NAMALWA (cell line): ENCODE measurements at regions not wholly inside any gene's neighbourhood (a gene's known extent, or its start where the extent isn't known, plus 50 kb on each side); places are given as distances from the start of the nearest gene placed in this dataset.
"Not testable (repeated sequence)": the region's sequence is repeated elsewhere in the genome, so short reads cannot be mapped to it uniquely, and the experiment has no call there.

Experiments
- DNase-seq: peaks from one replicate; pipeline ENCODE4 v3.0.0-alpha.2; 2015; ENCODE audit warnings: low spot score

DNA sequence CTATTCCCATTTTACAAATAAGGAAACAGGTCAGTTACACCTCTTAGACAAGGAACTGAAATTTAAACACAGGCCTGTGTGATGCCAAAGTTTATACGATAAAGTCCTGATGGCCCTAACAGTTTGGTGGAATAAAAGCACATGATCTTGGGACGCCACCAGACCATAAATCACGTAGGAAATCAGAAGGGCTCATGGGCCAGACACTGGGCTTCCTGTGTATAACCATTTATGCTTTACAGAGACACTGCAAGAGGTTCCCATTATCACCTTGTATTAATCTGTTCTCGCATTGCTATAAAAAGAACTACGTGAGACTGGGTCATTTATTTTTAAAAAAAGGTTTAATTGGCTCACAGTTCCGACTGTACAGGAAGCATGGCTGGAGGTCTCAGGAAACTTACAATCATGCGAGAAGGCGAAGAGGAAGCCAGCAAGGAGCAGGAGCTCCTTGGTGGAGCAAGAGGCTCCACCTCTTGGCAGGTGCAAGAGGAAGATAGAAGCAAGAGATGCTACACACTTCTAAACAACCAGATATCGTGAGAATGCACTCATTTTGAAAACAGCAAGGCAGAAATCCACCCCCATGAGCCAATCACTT, 124.0 kb upstream of the MON1B start:
- DNase-seq = no peak

DNA sequence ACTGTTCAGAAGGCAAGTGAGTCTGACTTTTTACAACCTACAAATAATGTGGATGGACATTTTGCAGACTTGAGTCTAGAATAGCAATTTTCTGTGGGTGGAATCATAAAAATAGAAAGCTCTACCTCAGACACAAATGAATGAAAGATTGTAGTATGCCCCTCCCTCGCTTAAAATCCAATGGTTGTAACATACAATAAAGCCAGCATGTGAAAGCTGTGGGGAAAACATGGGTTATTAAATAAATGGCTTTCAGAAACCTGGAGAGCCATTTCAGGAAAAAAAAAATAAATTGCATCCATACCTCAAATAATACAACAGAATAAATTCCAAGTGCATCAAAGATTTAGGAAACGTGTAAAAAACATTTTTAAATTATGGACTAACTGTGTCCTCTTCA, 123.1 kb upstream of the MON1B start:
- DNase-seq = no peak

DNA sequence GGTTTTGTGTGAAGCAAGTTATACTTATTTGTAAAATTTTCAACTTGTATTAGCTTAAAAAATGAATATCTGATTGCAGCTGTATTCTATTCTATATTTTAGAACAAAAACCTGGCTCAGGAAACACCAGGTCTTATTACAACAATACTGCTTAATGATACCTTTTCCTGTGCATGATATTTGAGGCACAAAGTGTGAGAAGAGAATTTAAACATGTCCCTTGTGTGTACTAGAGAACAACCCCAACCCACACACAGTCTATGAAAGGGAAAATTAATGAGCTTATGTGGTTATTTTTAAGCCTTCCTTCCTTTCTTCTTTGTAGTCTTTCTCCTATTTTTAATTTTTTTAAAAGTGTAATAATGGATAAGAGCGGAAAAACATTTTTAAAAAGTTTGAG, 122.6 kb upstream of the MON1B start:
- no peak for DNase-seq

DNA sequence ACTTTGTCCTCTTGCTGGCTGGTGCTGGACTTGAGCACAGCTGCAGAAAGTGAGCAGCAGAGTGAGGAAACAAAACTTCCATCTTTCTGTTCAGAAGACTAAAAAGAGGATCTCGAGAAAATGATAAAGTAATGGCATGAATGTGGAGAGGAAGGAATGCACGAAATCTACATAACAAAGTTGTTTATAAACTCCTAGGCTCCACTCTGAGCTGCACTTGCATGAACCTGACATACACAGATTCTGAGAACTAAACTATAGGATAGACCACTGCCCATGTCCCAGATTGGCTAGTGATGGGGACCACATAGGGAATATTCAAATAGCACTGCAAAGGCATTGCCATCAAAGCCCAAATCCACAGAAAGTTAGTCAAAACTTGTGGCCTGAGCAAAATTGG, 121.1 kb upstream of the MON1B start:
- no peak for DNase-seq

GRCh38 chr16:77070683-77071082, 120.3 kb upstream of the MON1B start:
- no peak for DNase-seq

DNA sequence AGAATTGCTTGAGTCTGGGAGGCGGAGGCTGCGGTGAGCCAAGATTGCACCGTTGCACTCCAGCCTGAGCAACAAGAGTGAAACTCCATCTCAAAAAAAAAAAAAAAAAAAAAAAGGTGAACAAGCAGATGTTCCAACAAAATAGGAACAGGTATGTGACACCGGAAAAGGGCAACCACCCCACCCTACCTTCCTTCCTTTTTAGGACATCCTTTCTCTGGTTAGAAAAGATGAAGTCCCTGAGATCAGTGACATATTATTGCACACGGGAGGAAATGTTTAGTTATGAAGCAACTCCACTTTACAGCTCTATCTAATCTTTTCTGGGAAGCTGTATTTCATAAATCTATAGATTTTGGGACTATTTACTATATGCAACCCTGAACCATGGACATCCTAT, 114.2 kb upstream of the MON1B start:
- no peak for DNase-seq

GRCh38 chr16:77077256-77077922, 113.6 kb upstream of the MON1B start:
- DNase-seq = no peak

- DNase-seq = no peak
These were observed 105.0 kb upstream of the MON1B start for GRCh38 chr16:77085981-77086380.

DNA sequence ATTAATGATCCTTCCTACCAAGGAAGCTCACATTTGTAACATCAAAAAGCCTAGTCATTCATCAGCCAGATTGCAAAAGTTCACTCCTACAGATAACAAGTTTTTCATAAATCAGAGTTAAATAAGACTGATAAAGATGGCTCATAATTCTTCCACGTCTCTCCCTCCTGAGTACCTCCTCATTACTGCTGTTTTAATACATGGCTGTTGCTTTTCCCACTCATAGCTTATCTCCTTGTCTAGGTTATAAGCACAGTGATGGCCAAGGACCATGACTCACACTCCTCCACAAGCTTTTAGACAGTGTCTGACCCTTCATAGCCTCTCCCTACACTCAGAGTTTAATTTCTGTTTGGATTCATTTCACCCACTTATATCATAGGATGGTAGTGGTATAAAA, 100.9 kb upstream of the MON1B start:
- no peak for DNase-seq

DNA sequence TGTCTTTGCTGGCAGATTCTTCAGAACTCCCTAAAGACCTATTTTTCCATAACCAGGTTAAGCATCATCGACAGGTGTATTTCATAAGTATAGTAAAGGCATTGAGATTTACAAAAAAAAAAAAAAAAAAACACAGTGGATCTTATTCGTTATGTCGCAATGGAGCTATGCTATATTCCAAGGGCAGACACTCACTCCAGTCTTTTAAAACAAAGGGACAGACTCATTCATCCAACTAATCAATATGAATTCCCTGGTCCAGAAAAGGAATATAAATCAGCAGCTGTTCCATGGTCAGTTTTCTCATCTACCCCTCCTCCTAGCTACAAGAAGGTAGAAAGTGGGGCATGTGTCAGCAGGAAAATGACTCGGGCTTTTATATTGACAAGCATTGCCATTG, 97.7 kb upstream of the MON1B start:
- no peak for DNase-seq

- no peak for DNase-seq
These were observed 97.0 kb upstream of the MON1B start for GRCh38 chr16:77093999-77094398.

DNA sequence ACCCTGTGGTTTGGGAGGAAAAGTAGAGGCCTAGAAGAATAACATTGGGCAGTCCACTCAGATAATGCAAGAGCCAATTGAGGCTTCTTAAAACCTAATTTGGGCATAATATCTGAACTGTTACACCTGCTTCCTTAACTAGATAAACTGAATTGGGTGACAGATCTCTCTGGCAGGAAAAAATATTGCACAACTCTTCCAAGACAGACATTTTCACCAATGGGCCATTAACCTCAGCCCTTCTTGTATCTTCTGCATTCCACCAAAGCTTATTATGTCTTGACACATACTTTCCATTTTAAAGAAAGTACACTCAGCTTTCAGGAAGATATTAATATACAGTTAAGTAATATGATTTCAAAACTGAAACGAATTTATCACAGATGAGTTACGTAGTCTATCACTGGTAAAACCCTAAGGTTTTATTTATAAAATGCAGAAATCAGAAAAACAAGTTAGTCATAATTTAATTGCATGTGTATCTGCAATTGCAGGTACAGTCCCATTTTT, 79.9 kb upstream of the MON1B start:
- DNase-seq = no peak

- no peak for DNase-seq
These were observed 78.2 kb upstream of the MON1B start for GRCh38 chr16:77112746-77113145.

GRCh38 chr16:77113835-77114234, 77.2 kb upstream of the MON1B start:
- DNase-seq = no peak

GRCh38 chr16:77114361-77114760, 76.6 kb upstream of the MON1B start:
- DNase-seq = not testable (repeated sequence)

DNA sequence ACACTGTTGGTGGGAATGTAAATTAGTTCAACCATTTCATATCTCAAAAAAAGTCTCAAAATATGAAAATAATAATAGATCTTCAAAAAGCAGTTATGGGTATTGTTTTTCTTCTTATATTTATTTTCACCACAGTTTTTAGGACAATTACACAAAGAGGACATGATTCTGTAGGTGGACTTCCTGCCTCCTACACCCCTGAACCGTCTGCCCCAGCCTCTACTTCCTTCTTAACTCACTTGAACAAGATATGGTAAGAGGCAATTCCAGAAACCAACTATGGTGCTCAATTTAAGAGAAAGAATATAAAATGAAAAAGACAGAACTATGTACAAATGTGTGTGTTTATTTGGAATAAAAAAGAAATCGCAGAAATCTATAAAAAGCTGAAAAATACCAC, 74.1 kb upstream of the MON1B start:
- DNase-seq = no peak

DNA sequence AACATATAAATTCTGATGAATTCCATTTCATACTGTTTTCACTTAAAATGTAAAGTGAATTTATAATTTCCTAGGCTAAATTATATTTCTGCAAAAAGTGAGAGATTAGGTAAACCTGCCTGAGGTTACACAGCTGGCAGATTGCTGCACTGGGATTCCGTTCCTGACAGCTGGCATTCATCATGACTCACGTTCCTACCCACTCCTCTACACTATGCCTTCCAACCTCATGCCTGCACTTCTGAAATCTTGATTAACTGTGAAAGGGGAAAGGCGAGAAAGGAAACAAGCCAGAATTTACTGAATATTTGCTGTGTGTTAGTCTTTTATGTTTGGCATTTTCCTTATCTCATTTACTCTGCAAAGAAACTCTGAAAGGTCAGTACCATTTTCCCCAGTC, 73.3 kb upstream of the MON1B start:
- no peak for DNase-seq

DNA sequence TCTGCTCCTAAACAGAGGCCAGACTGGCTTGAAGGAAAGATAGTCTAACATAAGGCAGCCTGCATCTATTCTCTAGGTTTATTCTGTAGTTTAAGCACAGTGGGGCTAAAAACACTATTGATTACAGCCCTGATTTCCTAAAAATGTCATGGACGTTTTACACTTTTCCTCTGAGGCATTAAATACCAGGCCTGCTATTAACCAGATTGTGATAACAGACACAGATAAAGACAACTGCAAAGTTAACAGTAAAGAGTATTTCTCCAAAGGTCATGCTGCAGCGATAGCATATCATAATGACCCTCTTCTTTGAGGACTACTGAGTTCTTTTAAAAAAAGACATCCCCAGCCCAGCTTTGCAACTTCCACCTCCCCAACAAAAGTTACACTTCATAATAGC, 59.6 kb upstream of the MON1B start:
- no peak for DNase-seq

DNA sequence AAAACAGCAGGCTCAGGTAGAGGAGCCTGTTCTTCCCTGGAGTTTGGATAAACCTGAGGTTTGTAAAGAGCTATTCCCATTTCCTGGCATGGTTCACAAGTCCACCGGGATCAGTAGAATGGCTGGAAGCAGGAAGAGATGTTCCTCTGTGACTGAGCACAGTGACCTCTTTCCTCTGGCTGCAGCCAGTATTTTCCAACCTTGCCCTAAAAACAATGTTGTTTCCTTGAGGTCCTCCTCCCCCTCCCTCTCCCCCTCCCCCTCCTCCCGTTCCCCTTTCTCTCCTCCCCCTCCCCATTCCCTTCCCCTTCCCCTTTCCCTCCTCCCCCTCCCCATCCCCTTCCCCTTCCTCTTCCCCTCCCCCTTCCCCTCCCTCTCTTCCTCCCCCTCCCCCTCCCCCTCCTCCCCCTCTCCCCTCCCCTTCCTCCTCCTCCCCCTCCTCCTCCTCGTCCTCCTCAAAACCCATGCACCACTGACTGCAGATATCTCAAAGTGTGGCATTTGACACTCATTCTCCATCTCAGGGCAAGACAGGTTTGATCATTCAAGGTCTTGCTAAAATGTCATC, 58.9 kb upstream of the MON1B start:
- DNase-seq = no peak

DNA sequence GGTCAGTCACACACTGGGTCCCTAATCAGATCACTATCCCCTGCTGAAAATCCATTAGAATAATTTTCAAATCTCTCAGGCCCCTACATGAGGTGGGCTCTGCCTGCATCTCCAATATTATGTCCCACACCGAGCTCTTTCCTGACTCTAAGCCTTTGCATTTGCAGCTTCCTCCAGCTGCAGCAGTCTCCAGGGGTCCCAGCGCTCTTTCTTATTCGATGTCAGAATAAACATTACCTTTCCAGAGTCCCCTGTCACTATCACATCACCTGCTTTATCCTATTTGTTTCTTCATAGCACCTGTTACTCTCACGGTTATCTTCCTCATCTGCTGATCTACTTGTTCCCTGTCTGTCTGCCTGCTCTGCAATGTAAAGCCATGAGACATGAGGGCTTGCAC, 57.3 kb upstream of the MON1B start:
- DNase-seq = no peak

- no peak for DNase-seq
These were observed 53.9 kb upstream of the MON1B start for GRCh38 chr16:77137045-77137444.
